HAP-1 (cell line): ENCODE measurements at regions not wholly inside any gene's neighbourhood (a gene's known extent, or its start where the extent isn't known, plus 50 kb on each side); places are given as distances from the start of the nearest gene placed in this dataset.

ENCODE experiments used
- DNase-seq, 2 experiments: peaks; one replicate each; pipeline ENCODE4 v3.0.0-alpha.2; 2016 to 2020; ENCODE audit warnings: low spot score in 2 of 2
- H3K27me3 ChIP-seq: fragments of 250-450 bp; sonication (Bioruptor Pico); 2 replicates; pipeline ENCODE4 v1.5.1; 2020; ENCODE audit warnings: low read depth, mild to moderate bottlenecking, moderate library complexity
- H3K36me3 ChIP-seq: fragments of 250-450 bp; sonication (Bioruptor Pico); replicated peaks from 2 replicates; pipeline ENCODE4 v1.5.1; 2020; ENCODE audit warnings: mild to moderate bottlenecking
- H3K4me1 ChIP-seq: fragments of 250-450 bp; sonication (Bioruptor Pico); 2 replicates; pipeline ENCODE4 v1.5.1; 2020; ENCODE audit warnings: mild to moderate bottlenecking
- H3K4me3 ChIP-seq: fragments of 250-450 bp; sonication (Bioruptor Pico); 2 replicates; pipeline ENCODE4 v1.5.1; 2020; ENCODE audit warnings: mild to moderate bottlenecking, moderate library complexity
- H3K9me3 ChIP-seq: fragments of 250-450 bp; sonication (Bioruptor Pico); 2 replicates; pipeline ENCODE4 v1.5.1; 2020; ENCODE audit warnings: mild to moderate bottlenecking, moderate library complexity
- in situ Hi-C: fragments of 300-500 bp; cut with MboI; formaldehyde crosslinking; loops from 3 replicates; pipeline ENCODE4 v1.14.3; 2020; ENCODE audit warnings: low sequenced_read_pairs, inconsistent platforms, mixed read lengths

DNA sequence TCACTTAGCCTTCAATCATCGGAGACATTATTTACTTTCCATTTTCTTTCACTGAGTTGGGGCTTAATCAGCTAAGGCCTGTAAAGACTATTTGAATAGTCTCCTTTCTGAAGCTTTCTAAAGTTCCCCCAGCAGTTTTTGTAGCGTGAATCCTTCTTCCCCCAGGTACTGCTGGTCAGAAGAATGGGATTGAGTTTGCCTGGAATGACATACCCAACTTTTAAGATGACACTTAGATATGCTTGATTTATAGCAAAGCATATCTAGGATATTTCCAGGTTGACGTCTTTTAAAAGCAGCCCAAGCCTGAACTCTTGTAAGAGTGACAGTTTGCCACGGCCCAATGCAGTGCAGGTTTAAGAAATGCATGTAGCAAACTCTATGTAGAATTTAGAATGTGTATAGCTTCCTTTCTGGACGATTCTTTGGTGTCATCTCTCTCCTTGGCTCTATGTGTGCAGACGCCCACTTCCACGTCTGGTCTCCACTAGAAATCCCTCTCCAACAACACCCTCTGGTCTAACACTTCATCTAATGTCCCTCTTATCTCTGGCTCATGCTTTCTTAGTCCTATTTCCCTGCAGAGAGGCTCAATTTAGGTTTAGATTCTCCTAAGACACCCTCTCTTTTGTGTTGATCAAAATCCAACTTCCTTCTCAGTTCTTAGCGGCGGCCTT is 175.0 kb upstream of the CYRIA start:
- no peak for DNase-seq
- Histone ChIP-seq H3K36me3 (no peaks in the 10 kb centered on the region), H3K4me3 (no peak overlapping the region), H3K4me1 (no peaks in the 10 kb centered on the region), H3K9me3 (no peaks in the 10 kb centered on the region), H3K27me3 (peaks cover 3% of the 10 kb centered on the region; the same call in 1 of the 2 replicates)
- in situ Hi-C loops = no loop called here

DNA sequence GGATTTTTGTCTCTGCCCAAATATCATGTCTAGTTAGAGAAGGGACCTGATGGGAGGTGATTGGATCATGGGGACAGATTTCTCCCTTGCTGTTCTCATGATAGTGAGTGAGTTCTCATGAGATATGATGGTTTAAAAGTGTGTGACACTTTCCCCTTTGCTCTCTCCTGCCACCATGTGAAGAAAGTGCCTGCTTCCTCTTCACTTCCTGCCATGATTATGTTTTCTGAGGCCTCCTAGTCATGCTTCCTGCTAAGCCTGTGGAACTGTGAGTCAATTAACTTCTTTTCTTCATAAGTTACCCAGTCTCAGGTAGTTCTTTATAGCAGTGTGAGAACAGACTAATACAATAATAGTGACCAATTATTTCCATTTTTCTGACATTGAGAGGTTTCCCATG is 167.3 kb upstream of the CYRIA start:
- in situ Hi-C loops = no loop called here
- Histone ChIP-seq H3K36me3 (no peaks in the 10 kb centered on the region), H3K9me3 (no peaks in the 10 kb centered on the region), H3K4me3 (no peak overlapping the region), H3K4me1 (no peaks in the 10 kb centered on the region), H3K27me3 (peaks cover 3% of the 10 kb centered on the region; the same call in 1 of the 2 replicates)
- DNase-seq = no peak

GRCh38 chr2:16828828-16829160 is 163.2 kb upstream of the CYRIA start:
- in situ Hi-C loops = no loop called here
- H3K9me3 ChIP-seq = no peaks in the 10 kb centered on the region
- DNase-seq = no peak
- no peak overlapping the region for H3K4me3 ChIP-seq
- no peaks in the 10 kb centered on the region for H3K4me1 ChIP-seq
- H3K27me3 ChIP-seq = 0 out of 2 replicates have a peak, but pooled peaks cover 3% of the 10 kb centered on the region
- H3K36me3 ChIP-seq = no peaks in the 10 kb centered on the region

- in situ Hi-C loops = no loop called here
- no peak for DNase-seq
- Histone ChIP-seq H3K9me3 (no peaks in the 10 kb centered on the region), H3K27me3 (0 out of 2 replicates have a peak, but pooled peaks cover 3% of the 10 kb centered on the region), H3K4me3 (no peak overlapping the region), H3K4me1 (no peaks in the 10 kb centered on the region), H3K36me3 (no peaks in the 10 kb centered on the region)
Measured at GRCh38 chr2:16828044-16828827, 162.6 kb upstream of the CYRIA start.

DNA sequence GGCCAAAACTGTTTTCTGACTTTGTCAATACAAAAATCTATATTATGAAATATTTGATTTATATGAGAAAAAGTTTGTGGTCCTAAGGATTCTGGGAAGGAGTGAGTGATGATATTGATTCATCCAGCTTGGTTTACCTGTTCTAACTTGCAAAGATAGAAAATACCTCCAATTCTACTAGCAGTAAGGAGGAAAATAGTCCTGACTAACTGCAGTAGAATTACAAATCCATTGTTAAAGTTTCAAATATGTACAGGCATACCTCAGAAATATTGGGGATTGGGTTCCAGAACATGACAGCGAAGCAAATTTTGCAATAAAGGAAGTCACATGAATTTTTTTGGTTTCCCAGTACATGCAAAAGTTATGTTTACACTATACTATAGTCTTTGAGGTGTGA is 158.8 kb upstream of the CYRIA start:
- no peak for DNase-seq
- in situ Hi-C loops = no loop called here
- Histone ChIP-seq H3K4me3 (no peak overlapping the region), H3K27me3 (peaks cover 3% of the 10 kb centered on the region; the same call in 1 of the 2 replicates), H3K4me1 (no peaks in the 10 kb centered on the region), H3K36me3 (no peaks in the 10 kb centered on the region), H3K9me3 (no peaks in the 10 kb centered on the region)

GRCh38 chr2:16821692-16822091 is 156.1 kb upstream of the CYRIA start:
- H3K4me3 ChIP-seq = no peak overlapping the region
- in situ Hi-C loops = no loop called here
- H3K4me1 ChIP-seq = no peaks in the 10 kb centered on the region
- peak; percentile 11 to 16 for DNase-seq
- no peaks in the 10 kb centered on the region for H3K36me3 ChIP-seq
- no peaks in the 10 kb centered on the region; the same call in 1 of the 2 replicates for H3K27me3 ChIP-seq
- H3K9me3 ChIP-seq = no peaks in the 10 kb centered on the region

- no peaks in the 10 kb centered on the region; the same call in 1 of the 2 replicates for H3K27me3 ChIP-seq
- in situ Hi-C loops = no loop called here
Measured at GRCh38 chr2:16818203-16818556, 152.5 kb upstream of the CYRIA start.

DNA sequence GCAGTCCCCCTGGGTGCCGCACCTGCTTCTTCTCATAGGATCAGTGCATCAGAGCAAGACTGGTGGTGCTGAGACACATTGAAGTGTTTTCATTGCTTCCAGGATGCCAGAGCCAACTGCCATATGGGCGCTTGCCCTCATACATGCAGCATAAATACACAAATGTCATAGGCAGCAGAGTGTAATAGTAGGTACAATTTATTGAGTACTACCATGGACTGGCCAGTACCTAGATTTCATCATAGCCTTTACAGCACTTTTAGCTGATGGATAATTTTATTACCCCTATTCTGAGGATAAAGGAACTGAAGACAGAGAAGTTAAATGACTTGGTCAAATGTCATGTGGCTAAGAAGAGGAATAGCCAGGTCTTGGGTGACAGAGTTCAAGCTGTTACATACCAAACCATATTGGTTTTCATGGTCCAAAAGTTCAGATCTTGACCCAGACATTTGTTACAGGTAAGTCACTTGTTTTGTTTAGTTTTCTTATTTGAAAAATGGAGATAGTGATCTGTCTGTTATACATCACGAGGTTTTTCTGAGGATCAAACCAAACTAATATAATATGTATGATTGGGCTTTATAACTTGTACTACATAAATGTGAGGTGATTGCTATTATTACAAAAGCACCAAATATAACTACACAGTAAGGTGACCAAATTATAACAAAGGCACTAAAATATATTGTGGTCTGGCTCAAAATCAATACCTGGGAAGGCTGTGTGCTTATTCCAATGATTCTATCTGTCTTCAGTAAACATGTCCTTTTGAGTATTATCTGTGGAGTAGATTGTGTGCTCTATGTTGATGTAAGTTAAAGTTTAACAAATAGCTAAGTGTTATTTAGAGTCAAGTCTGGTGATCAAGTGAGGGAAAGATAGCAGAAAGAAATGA is 151.9 kb upstream of the CYRIA start:
- no peak for DNase-seq
- no peaks in the 10 kb centered on the region; the same call in 1 of the 2 replicates for H3K27me3 ChIP-seq
- H3K4me3 ChIP-seq = no peak overlapping the region
- no peaks in the 10 kb centered on the region for H3K9me3 ChIP-seq
- in situ Hi-C loops = no loop called here
- H3K4me1 ChIP-seq = no peaks in the 10 kb centered on the region
- no peaks in the 10 kb centered on the region for H3K36me3 ChIP-seq

More at GRCh38 chr2:16818203-16818556, 152.5 kb upstream of the CYRIA start:
- Histone ChIP-seq H3K36me3 (no peaks in the 10 kb centered on the region), H3K4me1 (no peaks in the 10 kb centered on the region), H3K4me3 (no peak overlapping the region), H3K9me3 (no peaks in the 10 kb centered on the region)
- no peak for DNase-seq

DNA sequence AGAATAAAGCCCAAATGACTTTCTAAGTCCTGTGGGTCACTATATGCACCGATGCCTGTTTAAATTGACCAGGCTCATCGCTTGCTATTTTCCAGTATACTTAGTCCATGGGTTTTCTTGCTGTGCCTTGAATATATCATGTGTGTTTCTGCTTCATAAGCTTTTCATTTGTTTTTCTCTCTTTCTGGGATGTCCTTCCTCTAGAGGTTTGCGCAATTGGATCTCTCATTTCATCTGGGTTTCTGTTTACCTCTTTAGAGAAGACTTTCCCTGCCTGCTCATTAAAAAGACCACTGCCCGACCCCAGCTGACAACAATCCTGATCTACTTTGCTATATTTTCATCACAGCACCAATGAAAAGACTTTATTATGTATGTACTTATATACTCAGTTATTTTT is 150.9 kb upstream of the CYRIA start:
- H3K4me1 ChIP-seq = no peaks in the 10 kb centered on the region
- no peaks in the 10 kb centered on the region for H3K9me3 ChIP-seq
- H3K36me3 ChIP-seq = no peaks in the 10 kb centered on the region
- in situ Hi-C loops = no loop called here
- DNase-seq = no peak
- no peak overlapping the region for H3K4me3 ChIP-seq
- no peaks in the 10 kb centered on the region; the same call in 1 of the 2 replicates for H3K27me3 ChIP-seq

DNA sequence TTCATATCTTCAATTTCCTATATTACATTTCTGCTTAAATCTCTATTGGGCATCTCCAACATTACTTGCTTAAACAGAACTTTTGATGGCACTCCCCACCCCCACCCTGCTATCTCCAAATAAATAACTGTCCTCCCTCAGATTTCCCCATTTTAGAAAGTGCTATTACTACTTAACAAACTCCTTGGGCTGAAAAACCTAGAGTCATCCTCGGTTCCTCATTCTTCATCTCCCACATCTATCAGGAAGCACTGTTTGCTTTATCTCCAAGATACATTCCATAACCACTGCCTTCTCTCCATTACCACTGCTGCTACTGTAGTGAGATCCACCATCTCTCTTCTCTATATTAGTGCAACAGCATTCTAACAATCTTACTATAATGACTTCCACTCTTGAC is 150.4 kb upstream of the CYRIA start:
- H3K4me1 ChIP-seq = no peaks in the 10 kb centered on the region
- H3K4me3 ChIP-seq = no peak overlapping the region
- no peaks in the 10 kb centered on the region; the same call in 1 of the 2 replicates for H3K27me3 ChIP-seq
- in situ Hi-C loops = no loop called here
- no peaks in the 10 kb centered on the region for H3K36me3 ChIP-seq
- no peaks in the 10 kb centered on the region for H3K9me3 ChIP-seq
- no peak for DNase-seq

- H3K4me1 ChIP-seq = no peaks in the 10 kb centered on the region
- no peaks in the 10 kb centered on the region for H3K27me3 ChIP-seq
- H3K4me3 ChIP-seq = no peak overlapping the region
- no peak for DNase-seq
- no peaks in the 10 kb centered on the region for H3K9me3 ChIP-seq
- in situ Hi-C loops = no loop called here
- H3K36me3 ChIP-seq = no peaks in the 10 kb centered on the region
Measured at GRCh38 chr2:16813593-16813992, 148.0 kb upstream of the CYRIA start.

DNA sequence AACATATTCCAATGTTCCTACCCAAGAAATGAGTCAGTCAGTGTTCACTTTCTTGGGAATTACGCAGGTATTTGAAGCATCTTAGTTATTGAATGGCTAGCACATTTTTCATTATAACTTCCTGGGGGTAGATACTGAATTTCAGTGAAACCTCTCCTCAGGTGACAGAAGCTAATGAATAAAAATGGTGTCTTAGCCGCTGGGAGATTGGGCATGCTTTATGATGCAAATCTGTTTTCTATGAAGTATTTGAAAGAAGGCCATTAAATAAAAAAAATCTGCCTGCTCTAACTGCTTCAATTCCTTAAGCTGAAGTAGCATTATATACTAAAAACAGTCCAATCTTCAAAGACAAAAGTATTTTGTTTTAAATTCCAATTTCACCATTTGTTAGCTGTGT is 132.8 kb upstream of the CYRIA start:
- no peaks in the 10 kb centered on the region for H3K9me3 ChIP-seq
- no peaks in the 10 kb centered on the region for H3K27me3 ChIP-seq
- peak; percentile 22 to 82 for DNase-seq
- no peak overlapping the region for H3K4me3 ChIP-seq
- in situ Hi-C loops = no loop called here
- no peaks in the 10 kb centered on the region for H3K36me3 ChIP-seq
- peaks cover 11% of the 10 kb centered on the region for H3K4me1 ChIP-seq

DNA sequence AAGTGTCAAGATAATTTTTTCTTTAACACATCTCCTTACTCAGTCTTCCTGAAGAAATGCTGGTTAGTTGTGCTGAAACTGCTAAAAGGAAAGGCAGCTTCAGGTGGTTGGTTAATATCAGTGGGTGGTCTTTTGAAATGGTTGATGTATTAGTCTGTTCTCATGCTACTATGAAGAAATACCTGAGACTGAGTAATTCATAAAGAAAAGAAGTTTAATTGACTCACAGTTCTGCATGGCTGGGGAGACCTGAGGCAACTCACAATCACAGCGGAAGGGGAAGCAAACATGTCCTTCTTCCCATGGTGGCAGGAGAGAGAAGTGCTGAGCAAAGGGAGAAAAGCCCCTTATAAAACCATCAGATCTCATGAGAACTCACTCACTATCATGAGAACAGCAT is 125.9 kb upstream of the CYRIA start:
- Histone ChIP-seq H3K4me3 (no peak overlapping the region), H3K27me3 (no peaks in the 10 kb centered on the region), H3K36me3 (no peaks in the 10 kb centered on the region), H3K9me3 (no peaks in the 10 kb centered on the region), H3K4me1 (peaks cover 2% of the 10 kb centered on the region; the same call in 1 of the 2 replicates)
- in situ Hi-C loops = no loop called here
- DNase-seq = no peak

GRCh38 chr2:16785149-16785548 is 119.5 kb upstream of the CYRIA start:
- Histone ChIP-seq H3K9me3 (no peaks in the 10 kb centered on the region), H3K36me3 (no peaks in the 10 kb centered on the region), H3K27me3 (no peaks in the 10 kb centered on the region), H3K4me3 (no peak overlapping the region), H3K4me1 (no peaks in the 10 kb centered on the region)
- in situ Hi-C loops = no loop called here
- no peak for DNase-seq
